A549 (cell line): ENCODE measurements at regions not wholly inside any gene's neighbourhood (a gene's known extent, or its start where the extent isn't known, plus 50 kb on each side); places are given as distances from the start of the nearest gene placed in this dataset.

ENCODE experiments used
- BHLHE40 ChIP-seq: IDR thresholded peaks from 2 replicates; pipeline ENCODE4 v1.6.1; 2012; ENCODE audit warnings: low read depth, low read length, inconsistent platforms
- CHD4 ChIP-seq: fragments of 200-600 bp; sonication (generic); IDR thresholded peaks from 2 replicates; pipeline ENCODE4 v1.6.1; 2016; ENCODE audit warnings: antibody characterized with exemption, mild to moderate bottlenecking, borderline replicate concordance
- CTCF ChIP-seq: fragments of >200 bp; sonication (Bioruptor Twin); formaldehyde crosslinking; IDR thresholded peaks from 3 replicates; pipeline ENCODE4 v1.5.1; 2016
- E2F6 ChIP-seq: IDR thresholded peaks from 2 replicates; pipeline ENCODE4 v1.6.1; 2012; ENCODE audit warnings: low read depth, borderline replicate concordance
- HOXB5 ChIP-seq: fragments of 250-450 bp; sonication (Bioruptor Pico); IDR thresholded peaks from 2 replicates; pipeline ENCODE4 v1.5.0; 2020; ENCODE audit warnings: mild to moderate bottlenecking, moderate library complexity
- MAFK ChIP-seq: fragments of 450-650 bp; IDR thresholded peaks from 2 replicates; pipeline ENCODE4 v1.6.1; 2014; ENCODE audit not compliant: partially characterized antibody
- MAX ChIP-seq: IDR thresholded peaks from 2 replicates; pipeline ENCODE4 v1.6.1; 2012
- RNF2 ChIP-seq: fragments of 200-600 bp; sonication (generic); IDR thresholded peaks from 2 replicates; pipeline ENCODE4 v1.6.1; 2016; ENCODE audit warnings: low read depth, mild to moderate bottlenecking, antibody characterized with exemption, moderate library complexity, borderline replicate concordance
- SMC3 ChIP-seq: fragments of >200 bp; sonication (Bioruptor Twin); formaldehyde crosslinking; IDR thresholded peaks from 3 replicates; pipeline ENCODE4 v1.6.1; 2018; ENCODE audit warnings: inconsistent platforms

GRCh38 chr1:106268070-106268469, 788.4 kb upstream of the PRMT6 start:
- no peak for TF ChIP-seq CTCF
- no peak for TF ChIP-seq RNF2
- no peak for TF ChIP-seq E2F6
- no peak for TF ChIP-seq BHLHE40
- no peak for TF ChIP-seq CHD4
- TF ChIP-seq MAFK, result no peak
- TF ChIP-seq HOXB5 (CRISPR knock-in tag), result no peak
- TF ChIP-seq SMC3, result no peak
- no peak for TF ChIP-seq MAX
